VCaP (cell line): ENCODE measurements at regions not wholly inside any gene's neighbourhood (a gene's known extent, or its start where the extent isn't known, plus 50 kb on each side); places are given as distances from the start of the nearest gene placed in this dataset.
A peak's percentile ranks its signal among the peaks of the same experiment; 100 is the strongest.
"Not testable (repeated sequence)": the region's sequence is repeated elsewhere in the genome, so short reads cannot be mapped to it uniquely, and the experiment has no call there.

Experiments
- H3K27ac ChIP-seq: fragments of 450-650 bp; 2 replicates; pipeline ENCODE4 v1.5.1; 2017
- TF ChIP-seq, protein P1 (sequence below): fragments of 450-650 bp; conservative IDR thresholded peaks from 2 replicates; pipeline ENCODE4 v1.5.1; 2017; ENCODE audit warnings: mild to moderate bottlenecking, moderate library complexity

DNA sequence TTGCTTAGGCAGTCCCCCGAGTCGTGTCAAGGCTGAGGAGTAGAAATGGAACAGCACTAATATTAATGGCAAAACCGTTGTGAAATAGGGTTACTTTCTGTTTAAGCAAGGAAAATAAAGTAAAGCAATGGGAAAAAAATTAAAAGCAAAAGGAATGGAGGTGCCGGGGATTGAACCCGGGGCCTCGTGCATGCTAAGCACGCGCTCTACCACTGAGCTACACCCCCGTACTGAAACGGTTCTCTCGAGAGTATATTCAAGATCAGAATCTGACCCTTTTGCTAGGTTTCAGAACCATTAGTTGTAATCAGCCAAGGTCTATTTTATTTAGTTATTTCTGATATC, 85.5 kb downstream of the TRIM27 start:
- TF ChIP-seq, protein P1, sequence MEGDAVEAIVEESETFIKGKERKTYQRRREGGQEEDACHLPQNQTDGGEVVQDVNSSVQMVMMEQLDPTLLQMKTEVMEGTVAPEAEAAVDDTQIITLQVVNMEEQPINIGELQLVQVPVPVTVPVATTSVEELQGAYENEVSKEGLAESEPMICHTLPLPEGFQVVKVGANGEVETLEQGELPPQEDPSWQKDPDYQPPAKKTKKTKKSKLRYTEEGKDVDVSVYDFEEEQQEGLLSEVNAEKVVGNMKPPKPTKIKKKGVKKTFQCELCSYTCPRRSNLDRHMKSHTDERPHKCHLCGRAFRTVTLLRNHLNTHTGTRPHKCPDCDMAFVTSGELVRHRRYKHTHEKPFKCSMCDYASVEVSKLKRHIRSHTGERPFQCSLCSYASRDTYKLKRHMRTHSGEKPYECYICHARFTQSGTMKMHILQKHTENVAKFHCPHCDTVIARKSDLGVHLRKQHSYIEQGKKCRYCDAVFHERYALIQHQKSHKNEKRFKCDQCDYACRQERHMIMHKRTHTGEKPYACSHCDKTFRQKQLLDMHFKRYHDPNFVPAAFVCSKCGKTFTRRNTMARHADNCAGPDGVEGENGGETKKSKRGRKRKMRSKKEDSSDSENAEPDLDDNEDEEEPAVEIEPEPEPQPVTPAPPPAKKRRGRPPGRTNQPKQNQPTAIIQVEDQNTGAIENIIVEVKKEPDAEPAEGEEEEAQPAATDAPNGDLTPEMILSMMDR, result no peak
- H3K27ac ChIP-seq, result peak overlapping the region; percentile 78

DNA sequence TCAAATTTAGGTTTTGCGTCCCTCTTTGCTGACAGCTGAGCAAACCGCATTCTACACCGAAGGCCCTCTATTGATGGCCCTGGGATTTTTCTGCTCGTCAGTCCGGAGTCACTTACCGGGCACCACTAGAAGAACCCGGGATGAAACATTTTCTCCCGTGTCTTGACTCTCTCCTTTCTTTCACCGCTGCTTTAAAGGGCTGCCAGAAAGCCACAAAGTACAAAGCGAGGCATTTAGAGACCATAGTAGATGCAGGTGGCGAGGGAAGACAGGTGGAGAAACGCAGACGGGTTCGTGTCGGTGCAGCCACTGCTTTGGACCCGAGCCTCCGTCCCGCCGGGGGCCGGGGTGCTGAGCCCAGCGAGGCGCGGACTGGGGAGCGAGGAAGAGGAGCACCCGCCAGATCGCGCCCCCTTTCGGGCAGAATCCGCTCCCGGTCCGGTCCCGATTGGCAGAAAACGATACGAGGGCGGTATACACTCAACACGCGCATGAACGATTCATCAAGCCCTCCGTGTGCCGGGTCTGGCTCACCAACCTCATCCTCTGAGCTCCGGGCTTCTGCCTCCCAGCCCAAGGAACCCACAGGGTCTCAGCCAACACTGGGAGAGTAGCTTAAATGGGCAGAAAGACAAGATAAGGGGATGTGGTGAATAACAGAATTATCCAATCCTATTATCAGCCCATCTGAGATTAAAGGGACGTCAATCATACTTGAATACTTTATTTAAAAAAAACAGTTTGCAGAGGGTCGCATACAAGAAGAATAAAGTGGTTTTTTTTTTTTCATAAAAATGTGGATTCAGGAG, 84.9 kb downstream of the TRIM27 start:
- H3K27ac ChIP-seq, result peak overlapping the region; percentile 78
- TF ChIP-seq, protein P1, result peak; percentile 89

DNA sequence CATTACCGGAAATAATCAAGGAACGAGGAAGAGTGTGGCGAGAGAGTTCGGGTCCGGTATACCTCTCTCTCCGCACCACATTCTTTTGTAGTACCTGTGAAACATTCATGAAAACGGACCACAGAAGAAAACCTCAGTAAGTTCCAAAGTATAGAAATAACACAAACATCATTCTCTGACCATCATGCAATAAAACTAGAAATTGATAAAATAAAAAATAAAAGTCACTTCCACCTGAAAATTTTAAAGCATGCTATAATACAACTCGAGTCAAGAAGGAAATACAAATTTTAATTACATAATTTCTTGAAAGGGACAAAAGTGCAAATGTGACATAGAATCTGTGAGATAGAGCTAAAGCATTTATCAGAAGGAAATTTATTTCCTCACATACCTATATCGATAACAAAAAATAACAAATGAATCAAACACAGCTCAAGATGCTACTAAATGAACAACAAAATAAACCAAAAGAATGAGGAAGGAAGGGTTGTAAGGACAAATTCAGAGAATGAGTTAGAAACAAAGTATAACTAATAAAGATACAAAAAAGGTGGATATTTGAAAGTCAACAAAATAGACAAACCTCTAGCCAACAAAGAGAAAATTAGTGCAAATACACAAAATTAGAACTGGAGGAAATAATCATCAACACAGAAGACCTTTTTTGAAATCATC, 84.2 kb downstream of the TRIM27 start:
- peak overlapping the region; percentile 78 for H3K27ac ChIP-seq
- TF ChIP-seq, protein P1, result no peak

GRCh38 chr6:28841290-28841689, 82.5 kb downstream of the TRIM27 start:
- no peak overlapping the region for H3K27ac ChIP-seq
- TF ChIP-seq, protein P1, result peak; percentile 45

DNA sequence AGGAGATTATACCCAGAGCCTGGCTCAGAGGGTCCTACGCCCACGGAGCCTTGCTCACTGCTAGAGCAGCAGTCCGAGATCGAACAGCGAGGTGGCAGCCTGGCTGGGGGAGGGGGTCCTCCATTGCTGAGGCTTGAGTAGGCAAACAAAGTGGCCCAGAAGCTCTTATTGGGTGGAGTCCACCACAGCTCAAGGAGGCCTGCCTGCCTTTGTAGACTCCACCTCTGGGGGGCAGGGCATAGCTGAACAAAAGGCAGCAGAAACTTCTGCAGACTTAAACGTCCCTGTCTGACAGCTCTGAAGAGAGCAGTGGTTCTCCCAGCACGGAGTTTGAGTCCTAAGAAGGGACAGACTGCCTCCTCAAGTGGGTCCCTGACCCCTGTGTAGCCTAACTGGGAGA, 75.0 kb downstream of the TRIM27 start:
- H3K27ac ChIP-seq, result not testable (repeated sequence)
- TF ChIP-seq, protein P1, result 0 out of 2 replicates have a peak, but pooled peaks have one; percentile 19
